Vagina (tissue), 2 donors: ENCODE measurements at regions not wholly inside any gene's neighbourhood (a gene's known extent, or its start where the extent isn't known, plus 50 kb on each side); places are given as distances from the start of the nearest gene placed in this dataset.

Experiments
- POLR2A ChIP-seq, 2 donors: fragments of 450-650 bp; IDR thresholded peaks; one replicate each; pipeline ENCODE4 v1.6.1; 2017; ENCODE audit warnings: antibody characterized with exemption in 2 of 2, mild to moderate bottlenecking in 2 of 2, moderate library complexity in 2 of 2
- POLR2AphosphoS5 ChIP-seq, 2 donors: sonication (generic); formaldehyde crosslinking; IDR thresholded peaks; one replicate each; pipeline ENCODE4 v1.9.0; 2017; ENCODE audit warnings: antibody characterized with exemption in 2 of 2, mild to moderate bottlenecking in 2 of 2, low read depth in 1 of 2; ENCODE audit not compliant: insufficient read depth in 1 of 2
- TF ChIP-seq, protein P1 (sequence below), 3 experiments: fragments of 450-650 bp in 2 of 3; fragments of 200-600 bp in 1 of 3; sonication (generic) in 1 of 3; IDR thresholded peaks; one replicate each; pipeline ENCODE4 v1.5.1; 2017 to 2019; ENCODE audit warnings: antibody characterized with exemption in 3 of 3, mild to moderate bottlenecking in 2 of 3, moderate library complexity in 2 of 3

DNA sequence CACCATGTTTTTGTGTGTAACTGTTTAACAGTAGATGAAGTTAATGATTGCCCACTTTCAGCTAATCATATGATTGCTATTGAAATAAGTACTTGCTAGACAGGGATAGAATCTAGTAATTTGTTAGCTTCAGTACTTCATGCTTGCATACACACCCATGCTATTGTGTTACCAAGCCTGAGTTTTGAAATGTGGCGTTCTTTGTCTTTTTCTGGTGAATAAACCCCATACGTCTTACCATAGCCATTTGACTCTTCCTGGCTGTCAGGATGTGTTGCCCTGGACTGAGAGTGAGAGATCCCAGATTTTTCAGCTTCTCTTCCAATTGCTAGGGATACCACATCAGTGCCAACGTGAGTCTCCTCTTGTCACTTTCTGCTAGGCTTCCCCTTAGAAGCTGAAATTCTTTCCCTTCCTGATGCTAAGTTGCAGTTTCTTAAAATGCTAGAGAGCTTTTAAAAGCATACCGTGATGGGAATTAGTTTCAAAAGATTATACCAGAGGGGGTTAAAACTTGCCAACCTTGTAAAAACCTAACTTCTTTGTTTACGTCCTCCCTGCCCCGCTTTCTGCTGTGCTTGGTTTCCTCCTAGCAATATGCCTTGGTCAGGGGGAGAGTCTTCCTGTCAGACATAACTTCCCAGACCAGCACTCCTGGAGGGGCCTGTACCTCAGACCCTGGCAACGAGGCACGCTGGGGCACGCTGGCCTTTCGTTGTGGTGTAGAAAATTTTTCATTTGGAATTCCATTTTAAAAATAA lies 62.9 kb upstream of the ULK4 start:
- TF ChIP-seq, protein P1, sequence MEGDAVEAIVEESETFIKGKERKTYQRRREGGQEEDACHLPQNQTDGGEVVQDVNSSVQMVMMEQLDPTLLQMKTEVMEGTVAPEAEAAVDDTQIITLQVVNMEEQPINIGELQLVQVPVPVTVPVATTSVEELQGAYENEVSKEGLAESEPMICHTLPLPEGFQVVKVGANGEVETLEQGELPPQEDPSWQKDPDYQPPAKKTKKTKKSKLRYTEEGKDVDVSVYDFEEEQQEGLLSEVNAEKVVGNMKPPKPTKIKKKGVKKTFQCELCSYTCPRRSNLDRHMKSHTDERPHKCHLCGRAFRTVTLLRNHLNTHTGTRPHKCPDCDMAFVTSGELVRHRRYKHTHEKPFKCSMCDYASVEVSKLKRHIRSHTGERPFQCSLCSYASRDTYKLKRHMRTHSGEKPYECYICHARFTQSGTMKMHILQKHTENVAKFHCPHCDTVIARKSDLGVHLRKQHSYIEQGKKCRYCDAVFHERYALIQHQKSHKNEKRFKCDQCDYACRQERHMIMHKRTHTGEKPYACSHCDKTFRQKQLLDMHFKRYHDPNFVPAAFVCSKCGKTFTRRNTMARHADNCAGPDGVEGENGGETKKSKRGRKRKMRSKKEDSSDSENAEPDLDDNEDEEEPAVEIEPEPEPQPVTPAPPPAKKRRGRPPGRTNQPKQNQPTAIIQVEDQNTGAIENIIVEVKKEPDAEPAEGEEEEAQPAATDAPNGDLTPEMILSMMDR (IDR thresholded peaks at IDR 0.05) = no peak
- no peak for TF ChIP-seq POLR2AphosphoS5 (IDR thresholded peaks at IDR 0.05; ENCODE audit: insufficient read depth in 1 of 2, low read depth in 1 of 2)
- TF ChIP-seq POLR2A (IDR thresholded peaks at IDR 0.05) = no peak
